ENCODE measurements at regions not wholly inside any gene's neighbourhood (a gene's known extent, or its start where the extent isn't known, plus 50 kb on each side); places are given as distances from the start of the nearest gene placed in this dataset.

DNA sequence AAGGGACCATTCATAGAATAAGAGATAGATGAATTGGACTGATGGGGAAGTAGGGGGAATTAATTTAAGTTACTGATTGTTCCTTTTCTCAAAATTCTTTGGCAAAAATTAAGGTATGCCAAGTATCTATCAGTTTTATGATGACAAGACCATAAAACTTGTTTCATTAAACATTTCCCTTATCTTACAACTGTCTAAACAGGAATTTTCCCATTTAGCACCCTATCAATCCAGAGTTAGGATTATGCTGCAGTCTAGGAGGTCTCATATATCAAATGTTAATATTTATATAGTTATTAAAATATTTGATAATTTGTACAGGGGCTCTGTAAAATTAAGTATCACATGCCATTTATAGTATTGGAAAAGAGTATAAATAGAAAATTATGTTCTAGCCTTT is 51.5 kb upstream of the ARID1B start:
- TF ChIP-seq, protein P1, sequence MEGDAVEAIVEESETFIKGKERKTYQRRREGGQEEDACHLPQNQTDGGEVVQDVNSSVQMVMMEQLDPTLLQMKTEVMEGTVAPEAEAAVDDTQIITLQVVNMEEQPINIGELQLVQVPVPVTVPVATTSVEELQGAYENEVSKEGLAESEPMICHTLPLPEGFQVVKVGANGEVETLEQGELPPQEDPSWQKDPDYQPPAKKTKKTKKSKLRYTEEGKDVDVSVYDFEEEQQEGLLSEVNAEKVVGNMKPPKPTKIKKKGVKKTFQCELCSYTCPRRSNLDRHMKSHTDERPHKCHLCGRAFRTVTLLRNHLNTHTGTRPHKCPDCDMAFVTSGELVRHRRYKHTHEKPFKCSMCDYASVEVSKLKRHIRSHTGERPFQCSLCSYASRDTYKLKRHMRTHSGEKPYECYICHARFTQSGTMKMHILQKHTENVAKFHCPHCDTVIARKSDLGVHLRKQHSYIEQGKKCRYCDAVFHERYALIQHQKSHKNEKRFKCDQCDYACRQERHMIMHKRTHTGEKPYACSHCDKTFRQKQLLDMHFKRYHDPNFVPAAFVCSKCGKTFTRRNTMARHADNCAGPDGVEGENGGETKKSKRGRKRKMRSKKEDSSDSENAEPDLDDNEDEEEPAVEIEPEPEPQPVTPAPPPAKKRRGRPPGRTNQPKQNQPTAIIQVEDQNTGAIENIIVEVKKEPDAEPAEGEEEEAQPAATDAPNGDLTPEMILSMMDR (IDR thresholded peaks at IDR 0.05; ENCODE audit: control insufficient read depth, extremely low read depth, insufficient read depth), result no peak
- no peak overlapping the region for H3K4me3 ChIP-seq (ENCODE audit: low read depth, low read length)
- DNase-seq (ENCODE audit: low read depth), result no peak

DNA sequence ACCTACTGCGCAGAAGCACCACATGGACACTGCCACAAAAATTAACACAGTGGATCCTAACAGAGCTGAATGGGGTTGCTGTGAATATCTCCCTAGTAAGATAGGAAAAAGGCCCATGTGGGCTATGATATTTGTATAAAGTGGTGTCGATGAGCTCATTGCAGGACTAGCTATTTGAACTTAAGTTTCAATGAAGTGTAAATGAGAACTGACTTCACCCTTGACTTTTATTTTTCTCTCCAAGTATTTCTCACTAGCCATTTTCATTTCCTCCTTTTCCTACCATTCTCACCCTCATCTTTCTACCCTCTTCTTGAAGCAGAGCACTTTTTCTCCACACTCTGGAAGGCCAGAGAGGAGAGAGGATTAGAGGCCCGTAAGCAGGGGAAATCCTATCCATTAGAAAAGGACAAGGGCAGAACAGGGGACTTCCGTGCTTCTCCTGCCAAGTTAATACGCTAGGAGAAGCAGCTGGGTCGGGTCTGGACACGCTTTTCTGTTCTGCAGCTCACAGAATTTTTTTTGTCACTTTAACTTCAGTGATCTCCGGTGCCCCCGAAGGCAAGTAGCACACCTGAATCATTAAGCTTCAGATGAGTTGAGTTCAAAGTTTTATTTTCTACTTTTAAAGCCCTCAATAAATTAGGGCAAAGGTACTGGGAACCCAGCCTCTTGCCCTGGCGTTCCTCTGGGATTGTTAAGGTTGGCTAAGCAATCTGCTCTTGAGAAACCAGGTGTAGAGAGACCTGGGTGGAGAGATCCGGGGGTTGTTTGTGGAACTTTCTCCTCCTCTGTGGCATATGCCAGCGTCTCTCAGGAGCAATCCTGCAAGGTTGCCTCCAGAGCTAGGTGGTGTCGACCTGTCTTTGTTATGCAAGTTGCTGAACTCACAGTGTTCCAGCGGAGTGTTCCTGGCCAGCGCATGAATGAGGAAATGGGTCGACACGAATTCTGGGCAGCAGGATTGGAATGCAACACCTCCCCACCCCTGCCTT is 56.2 kb upstream of the ARID1B start:
- H3K4me3 ChIP-seq (ENCODE audit: low read depth, low read length), result no peak overlapping the region
- TF ChIP-seq, protein P1 (IDR thresholded peaks at IDR 0.05; ENCODE audit: control insufficient read depth, extremely low read depth, insufficient read depth), result no peak

DNA sequence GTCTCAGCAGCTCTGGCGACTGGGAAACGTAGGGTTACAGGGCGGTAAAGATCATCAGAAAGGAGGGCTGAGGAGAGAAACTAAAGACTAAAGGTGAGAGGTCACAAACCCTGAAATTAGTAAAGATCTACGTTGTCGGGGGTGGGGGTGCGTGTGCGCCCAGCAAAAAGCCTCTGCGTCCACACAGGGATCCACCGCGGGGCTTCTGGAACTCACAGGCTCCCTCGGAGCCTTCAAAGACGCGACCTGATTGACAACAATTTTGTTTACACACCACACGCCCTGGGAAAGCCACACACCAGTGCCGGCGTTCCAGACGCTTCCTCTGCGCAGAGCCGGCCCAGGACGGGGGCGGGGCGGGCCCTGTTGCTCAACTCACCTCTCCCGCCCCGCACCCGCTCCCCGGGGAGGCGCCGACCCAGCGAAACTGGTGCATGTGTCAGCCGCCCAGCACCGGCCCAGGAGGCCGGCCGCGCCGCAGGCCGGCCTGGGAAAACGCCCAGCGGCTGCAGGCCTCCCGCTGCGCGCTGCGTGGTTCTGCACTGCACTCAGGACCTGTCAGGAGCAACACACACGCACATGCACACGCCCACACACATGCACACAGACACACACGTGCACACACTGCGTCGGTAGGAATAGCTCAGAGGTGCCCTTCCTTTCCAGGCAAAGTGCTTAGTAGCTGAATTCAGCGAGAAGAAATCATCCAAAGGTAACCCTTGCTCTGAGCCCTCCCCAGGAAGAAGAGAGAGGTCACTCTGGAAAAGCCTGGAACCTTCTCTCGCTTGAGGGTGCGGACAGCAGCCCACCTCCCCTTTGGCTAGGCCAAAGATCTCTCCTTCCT is 57.2 kb upstream of the ARID1B start:
- peak overlapping the region; percentile 33 for H3K4me3 ChIP-seq (ENCODE audit: low read depth, low read length)
- TF ChIP-seq, protein P1 (IDR thresholded peaks at IDR 0.05; ENCODE audit: control insufficient read depth, extremely low read depth, insufficient read depth), result no peak
- DNase-seq (ENCODE audit: low read depth), result peak; percentile 89

More for the DNA sequence above, 56.2 kb upstream of the ARID1B start:
- DNase-seq (ENCODE audit: low read depth), result no peak

DNA sequence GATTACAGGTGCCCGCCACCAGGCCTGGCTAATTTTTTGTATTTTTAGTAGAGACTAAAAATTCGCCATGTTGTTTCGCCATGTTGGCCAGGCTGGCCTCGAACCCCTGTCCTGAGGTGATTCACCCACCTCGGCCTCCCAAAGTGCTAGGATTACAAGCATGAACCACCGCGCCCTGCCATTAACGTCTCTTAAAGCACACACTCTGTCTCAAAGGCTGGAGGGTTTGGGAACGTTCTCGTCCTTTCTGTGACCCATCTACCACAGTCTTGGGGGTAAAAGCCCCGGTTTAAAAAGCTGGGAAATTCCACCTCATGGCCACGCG is 57.8 kb upstream of the ARID1B start:
- TF ChIP-seq, protein P1 (IDR thresholded peaks at IDR 0.05; ENCODE audit: control insufficient read depth, extremely low read depth, insufficient read depth), result no peak
- DNase-seq (ENCODE audit: low read depth), result no peak
- peak overlapping the region; percentile 33 for H3K4me3 ChIP-seq (ENCODE audit: low read depth, low read length)

DNA sequence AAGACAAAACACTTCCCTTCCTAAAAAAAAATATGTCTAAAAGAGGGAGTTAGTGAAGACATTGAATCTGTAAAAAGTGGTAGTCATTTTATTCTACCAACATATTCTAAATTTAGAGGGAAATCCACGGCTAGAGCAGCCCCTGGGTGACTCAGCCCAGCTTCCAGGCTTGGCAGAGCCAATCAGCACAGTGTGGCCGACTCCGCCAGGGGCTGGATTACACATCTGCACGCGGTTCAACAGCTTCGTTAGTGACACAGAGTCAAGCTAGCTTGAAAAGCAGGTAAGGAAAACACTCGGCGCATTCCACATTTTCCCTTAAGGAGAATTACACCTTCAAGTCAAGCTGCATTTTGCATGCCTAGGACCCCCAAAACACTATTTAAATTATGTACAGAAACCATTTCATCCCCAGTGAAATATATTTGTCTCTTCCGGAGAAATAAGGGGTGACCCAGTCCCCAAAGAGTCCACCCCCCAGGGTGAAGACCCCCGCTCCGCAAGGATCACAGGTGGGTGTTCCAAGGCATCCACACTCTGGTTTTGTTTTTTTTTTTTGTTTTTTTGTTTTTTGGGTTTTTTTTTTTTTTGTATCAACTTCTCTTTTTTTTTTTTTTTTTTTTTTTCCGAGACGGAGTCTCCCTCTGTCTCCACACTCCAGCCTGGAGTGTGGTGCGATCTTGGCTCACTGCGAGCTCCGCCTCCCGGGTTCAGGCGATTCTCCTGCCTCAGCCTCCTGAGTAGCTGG is 58.4 kb upstream of the ARID1B start:
- no peak overlapping the region for H3K4me3 ChIP-seq (ENCODE audit: low read depth, low read length)
- no peak for DNase-seq (ENCODE audit: low read depth)
- TF ChIP-seq, protein P1 (IDR thresholded peaks at IDR 0.05; ENCODE audit: control insufficient read depth, extremely low read depth, insufficient read depth), result no peak

DNA sequence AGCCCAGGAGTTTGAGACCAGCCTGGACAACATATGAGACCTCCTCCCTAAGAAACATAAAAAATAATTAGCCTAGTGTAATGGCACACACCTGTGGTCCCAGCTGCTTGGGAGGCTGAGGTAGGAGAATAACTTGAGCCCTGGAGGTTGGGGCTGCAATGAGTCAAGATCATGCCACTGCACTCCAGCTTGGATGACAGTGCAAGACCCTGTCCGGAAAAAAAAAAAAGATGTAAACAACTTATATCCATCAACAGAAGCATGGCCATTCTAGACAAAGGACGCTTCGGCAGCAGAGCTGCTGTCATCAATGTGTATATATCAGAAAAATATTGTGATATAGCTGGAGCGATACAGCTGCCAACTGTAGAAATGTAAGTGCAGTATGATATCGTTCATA is 59.6 kb upstream of the ARID1B start:
- H3K4me3 ChIP-seq (ENCODE audit: low read depth, low read length), result no peak overlapping the region
- TF ChIP-seq, protein P1 (IDR thresholded peaks at IDR 0.05; ENCODE audit: control insufficient read depth, extremely low read depth, insufficient read depth), result no peak
- no peak for DNase-seq (ENCODE audit: low read depth)

Measured in LNCaP clone FGC (cell line).